ENCODE measurements at regions not wholly inside any gene's neighbourhood (a gene's known extent, or its start where the extent isn't known, plus 50 kb on each side); places are given as distances from the start of the nearest gene placed in this dataset.

DNA sequence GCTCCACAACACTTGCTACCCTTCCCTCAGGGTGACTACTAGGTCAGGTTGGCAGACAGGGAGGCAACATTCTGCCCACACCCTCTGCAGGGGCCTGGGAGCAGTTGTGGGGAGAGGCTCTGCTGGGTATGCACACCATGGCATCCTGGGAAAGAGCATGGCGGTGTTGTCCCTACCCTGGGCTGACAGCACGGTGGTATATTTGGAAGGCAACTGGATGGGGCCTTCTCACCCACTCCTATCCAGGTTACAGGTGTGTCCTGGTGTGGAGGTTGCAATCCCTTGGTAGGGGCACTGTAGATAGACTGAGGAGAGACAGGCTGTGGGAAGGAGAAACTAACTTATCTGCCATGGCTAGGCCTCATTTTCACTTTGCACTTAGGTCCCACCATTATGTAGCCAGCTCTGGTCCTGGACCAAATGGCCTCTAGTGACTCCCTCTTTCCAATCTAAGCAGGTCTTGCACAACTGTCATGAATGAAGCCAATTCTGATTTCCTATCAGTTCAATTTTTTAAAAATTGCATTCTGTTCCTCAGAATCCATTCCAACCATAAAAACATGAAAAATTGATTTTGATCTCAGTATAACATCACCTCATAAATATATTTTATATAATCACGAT is 54.0 kb upstream of the CD44 start:
- no peak overlapping the region for H3K14ac ChIP-seq (ENCODE audit: low read length)
- no peak for DNase-seq
- WGBS (ENCODE audit: extremely low coverage, insufficient coverage, insufficient read length), result 100% methylated on average over 1 of the region's 3 CpGs

DNA sequence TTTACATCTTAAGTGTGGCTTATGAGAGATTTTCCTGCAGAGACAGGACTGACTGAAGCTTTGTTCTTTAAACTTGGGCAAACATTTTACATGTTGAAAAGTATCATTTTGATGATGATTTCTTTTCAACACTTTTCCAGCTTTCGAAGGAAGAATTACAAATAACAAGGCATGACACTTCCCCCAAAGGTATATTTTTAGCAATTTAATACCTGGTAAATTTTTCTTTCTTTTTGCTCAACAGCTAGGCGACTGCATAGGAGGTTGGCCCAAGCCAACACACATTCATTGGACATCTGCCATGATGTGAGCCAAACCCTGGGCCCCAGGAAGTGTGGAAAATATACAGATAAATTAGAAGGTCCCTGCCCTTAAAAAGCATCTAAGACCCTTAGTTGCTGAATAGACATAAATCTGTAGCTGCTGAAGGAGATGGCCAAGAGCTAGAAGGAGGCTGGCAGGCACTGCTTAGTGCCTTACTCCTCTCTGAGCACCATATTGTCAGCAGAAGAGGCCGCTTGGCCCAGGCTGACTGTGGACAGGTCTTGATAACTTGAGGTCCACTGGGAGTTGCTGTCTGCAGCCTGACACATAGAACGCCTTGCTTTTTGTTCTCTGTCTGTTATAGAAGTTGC is 53.3 kb upstream of the CD44 start:
- Histone ChIP-seq H2BK12ac (ENCODE audit: low read length) (no peak overlapping the region), H3K18ac (ENCODE audit: low read length) (no peak overlapping the region), H2BK120ac (ENCODE audit: insufficient read depth, low read length, poor library complexity) (no peak overlapping the region), H3K9ac (ENCODE audit: low read length) (no peak overlapping the region), H3K36me3 (ENCODE audit: control insufficient read depth in 1 of 2, insufficient read depth in 2 of 2, low read length in 2 of 2) (no peaks in the 10 kb centered on the region), H3K27me3 (ENCODE audit: insufficient read depth, low read length) (no peaks in the 10 kb centered on the region), H4K91ac (ENCODE audit: low read depth, low read length) (no peak overlapping the region), H2BK5ac (ENCODE audit: low read depth, low read length, poor library complexity) (no peak overlapping the region), H2AFZ (ENCODE audit: insufficient read depth, low read length, poor library complexity) (no peak overlapping the region), H3K23ac (ENCODE audit: low read length) (no peak overlapping the region), H4K12ac (ENCODE audit: low read depth, low read length) (no peak overlapping the region), H3K79me1 (ENCODE audit: low read length) (no peaks in the 10 kb centered on the region), H4K8ac (ENCODE audit: low read depth, low read length) (no peak overlapping the region), H2AK5ac (ENCODE audit: low read length) (no peak overlapping the region), H3K4me3 (ENCODE audit: low read depth, low read length) (no peak overlapping the region), H3K9me3 (ENCODE audit: insufficient read depth, low read depth, low read length) (peaks cover 1% of the 10 kb centered on the region), H3K4me2 (ENCODE audit: low read length) (no peak overlapping the region), H3K4ac (ENCODE audit: low read depth, low read length) (no peak overlapping the region), H3K27ac (ENCODE audit: low read depth, low read length) (no peak overlapping the region), H3K14ac (ENCODE audit: low read length) (no peak overlapping the region), H3K4me1 (ENCODE audit: control insufficient read depth in 1 of 2, insufficient read depth in 2 of 2, low read length in 2 of 2) (peaks cover 4 to 9% of the 10 kb centered on the region in 2 experiments), H3K79me2 (ENCODE audit: control insufficient read depth, insufficient read depth, low read length, poor library complexity) (no peaks in the 10 kb centered on the region)
- WGBS (ENCODE audit: extremely low coverage, insufficient coverage, insufficient read length), result no CpG with 5 or more reads among the region's 4 CpGs
- no peak for DNase-seq

More for the DNA sequence above, 54.0 kb upstream of the CD44 start:
- H3K23ac ChIP-seq (ENCODE audit: low read length), result no peak overlapping the region
- no peak overlapping the region for H2AK5ac ChIP-seq (ENCODE audit: low read length)
- no peak overlapping the region for H3K9ac ChIP-seq (ENCODE audit: low read length)
- peaks cover 4 to 9% of the 10 kb centered on the region in 2 experiments for H3K4me1 ChIP-seq (ENCODE audit: control insufficient read depth in 1 of 2, insufficient read depth in 2 of 2, low read length in 2 of 2)
- no peak overlapping the region for H4K8ac ChIP-seq (ENCODE audit: low read depth, low read length)
- H3K36me3 ChIP-seq (ENCODE audit: control insufficient read depth in 1 of 2, insufficient read depth in 2 of 2, low read length in 2 of 2), result no peaks in the 10 kb centered on the region
- H3K18ac ChIP-seq (ENCODE audit: low read length), result no peak overlapping the region
- no peaks in the 10 kb centered on the region for H3K27me3 ChIP-seq (ENCODE audit: insufficient read depth, low read length)
- no peak overlapping the region for H2BK5ac ChIP-seq (ENCODE audit: low read depth, low read length, poor library complexity)
- H3K4me3 ChIP-seq (ENCODE audit: low read depth, low read length), result no peak overlapping the region
- no peaks in the 10 kb centered on the region for H3K79me1 ChIP-seq (ENCODE audit: low read length)
- H2BK12ac ChIP-seq (ENCODE audit: low read length), result no peak overlapping the region
- H4K91ac ChIP-seq (ENCODE audit: low read depth, low read length), result no peak overlapping the region
- no peak overlapping the region for H3K4ac ChIP-seq (ENCODE audit: low read depth, low read length)
- no peak overlapping the region for H4K12ac ChIP-seq (ENCODE audit: low read depth, low read length)
- H3K27ac ChIP-seq (ENCODE audit: low read depth, low read length), result no peak overlapping the region
- no peak overlapping the region for H2AFZ ChIP-seq (ENCODE audit: insufficient read depth, low read length, poor library complexity)
- peaks cover 1% of the 10 kb centered on the region for H3K9me3 ChIP-seq (ENCODE audit: insufficient read depth, low read depth, low read length)
- H3K4me2 ChIP-seq (ENCODE audit: low read length), result no peak overlapping the region
- no peaks in the 10 kb centered on the region for H3K79me2 ChIP-seq (ENCODE audit: control insufficient read depth, insufficient read depth, low read length, poor library complexity)
- no peak overlapping the region for H2BK120ac ChIP-seq (ENCODE audit: insufficient read depth, low read length, poor library complexity)

DNA sequence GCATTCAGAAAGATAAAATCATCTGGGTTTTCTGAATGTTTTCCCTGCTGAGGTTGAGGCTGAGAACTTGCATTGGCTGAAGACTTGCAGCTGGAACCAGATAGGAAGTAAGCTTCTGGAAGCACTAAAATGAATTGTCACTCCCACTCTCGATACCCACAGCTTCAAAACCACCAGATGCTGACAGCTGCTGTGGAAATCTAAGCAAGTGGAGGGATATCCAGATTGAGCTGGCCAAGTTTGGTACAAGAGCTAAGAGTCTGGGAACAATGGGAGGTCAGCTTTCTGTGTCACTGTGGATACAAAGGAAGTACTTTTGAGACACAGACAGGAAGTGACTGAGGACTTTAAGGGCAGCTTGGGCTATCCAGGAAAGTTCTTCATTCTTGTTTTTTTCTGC is 51.3 kb upstream of the CD44 start:
- Histone ChIP-seq H4K91ac (ENCODE audit: low read depth, low read length) (no peak overlapping the region), H3K4me3 (ENCODE audit: low read depth, low read length) (no peak overlapping the region)
- no CpG with 5 or more reads among the region's 1 CpG for WGBS (ENCODE audit: extremely low coverage, insufficient coverage, insufficient read length)

GRCh38 chr11:35088226-35088625 is 50.7 kb upstream of the CD44 start:
- H3K27me3 ChIP-seq (ENCODE audit: insufficient read depth, low read length), result no peaks in the 10 kb centered on the region
- H3K4me3 ChIP-seq (ENCODE audit: low read depth, low read length), result no peak overlapping the region
- no peak overlapping the region for H3K4me2 ChIP-seq (ENCODE audit: low read length)
- no peak overlapping the region for H3K23ac ChIP-seq (ENCODE audit: low read length)
- DNase-seq, result no peak
- H3K9me3 ChIP-seq (ENCODE audit: insufficient read depth, low read depth, low read length), result peaks cover 1% of the 10 kb centered on the region
- H3K27ac ChIP-seq (ENCODE audit: low read depth, low read length), result no peak overlapping the region
- H2BK120ac ChIP-seq (ENCODE audit: insufficient read depth, low read length, poor library complexity), result no peak overlapping the region
- no peak overlapping the region for H4K91ac ChIP-seq (ENCODE audit: low read depth, low read length)
- no CpG with 5 or more reads among the region's 2 CpGs for WGBS (ENCODE audit: extremely low coverage, insufficient coverage, insufficient read length)
- no peak overlapping the region for H3K14ac ChIP-seq (ENCODE audit: low read length)
- H3K79me1 ChIP-seq (ENCODE audit: low read length), result no peaks in the 10 kb centered on the region
- H2BK5ac ChIP-seq (ENCODE audit: low read depth, low read length, poor library complexity), result no peak overlapping the region
- no peak overlapping the region for H2AFZ ChIP-seq (ENCODE audit: insufficient read depth, low read length, poor library complexity)
- H2BK12ac ChIP-seq (ENCODE audit: low read length), result peak overlapping the region; percentile 12
- H4K8ac ChIP-seq (ENCODE audit: low read depth, low read length), result no peak overlapping the region
- no peaks in the 10 kb centered on the region for H3K79me2 ChIP-seq (ENCODE audit: control insufficient read depth, insufficient read depth, low read length, poor library complexity)
- H3K18ac ChIP-seq (ENCODE audit: low read length), result no peak overlapping the region
- no peak overlapping the region for H3K9ac ChIP-seq (ENCODE audit: low read length)
- no peak overlapping the region for H2AK5ac ChIP-seq (ENCODE audit: low read length)
- peaks cover 0 to 1% of the 10 kb centered on the region in 2 experiments for H3K4me1 ChIP-seq (ENCODE audit: control insufficient read depth in 1 of 2, insufficient read depth in 2 of 2, low read length in 2 of 2)
- H4K12ac ChIP-seq (ENCODE audit: low read depth, low read length), result no peak overlapping the region
- no peaks in the 10 kb centered on the region for H3K36me3 ChIP-seq (ENCODE audit: control insufficient read depth in 1 of 2, insufficient read depth in 2 of 2, low read length in 2 of 2)
- H3K4ac ChIP-seq (ENCODE audit: low read depth, low read length), result no peak overlapping the region

More for the DNA sequence above, 51.3 kb upstream of the CD44 start:
- H2BK12ac ChIP-seq (ENCODE audit: low read length), result no peak overlapping the region
- no peak overlapping the region for H3K18ac ChIP-seq (ENCODE audit: low read length)
- no peaks in the 10 kb centered on the region for H3K79me1 ChIP-seq (ENCODE audit: low read length)
- H2AK5ac ChIP-seq (ENCODE audit: low read length), result no peak overlapping the region
- no peak overlapping the region for H3K4ac ChIP-seq (ENCODE audit: low read depth, low read length)
- no peak overlapping the region for H3K9ac ChIP-seq (ENCODE audit: low read length)
- H3K23ac ChIP-seq (ENCODE audit: low read length), result no peak overlapping the region
- no peak for DNase-seq
- no peaks in the 10 kb centered on the region for H3K36me3 ChIP-seq (ENCODE audit: control insufficient read depth in 1 of 2, insufficient read depth in 2 of 2, low read length in 2 of 2)
- no peak overlapping the region for H4K8ac ChIP-seq (ENCODE audit: low read depth, low read length)
- no peak overlapping the region for H2AFZ ChIP-seq (ENCODE audit: insufficient read depth, low read length, poor library complexity)
- no peaks in the 10 kb centered on the region for H3K27me3 ChIP-seq (ENCODE audit: insufficient read depth, low read length)
- H2BK120ac ChIP-seq (ENCODE audit: insufficient read depth, low read length, poor library complexity), result no peak overlapping the region
- no peak overlapping the region for H4K12ac ChIP-seq (ENCODE audit: low read depth, low read length)
- no peaks in the 10 kb centered on the region for H3K79me2 ChIP-seq (ENCODE audit: control insufficient read depth, insufficient read depth, low read length, poor library complexity)
- no peak overlapping the region for H3K27ac ChIP-seq (ENCODE audit: low read depth, low read length)
- H3K14ac ChIP-seq (ENCODE audit: low read length), result no peak overlapping the region
- H2BK5ac ChIP-seq (ENCODE audit: low read depth, low read length, poor library complexity), result no peak overlapping the region
- H3K4me1 ChIP-seq (ENCODE audit: control insufficient read depth in 1 of 2, insufficient read depth in 2 of 2, low read length in 2 of 2), result peaks cover 0 to 4% of the 10 kb centered on the region in 2 experiments
- peaks cover 1% of the 10 kb centered on the region for H3K9me3 ChIP-seq (ENCODE audit: insufficient read depth, low read depth, low read length)
- no peak overlapping the region for H3K4me2 ChIP-seq (ENCODE audit: low read length)

Data from trophoblast cell (in vitro differentiated cells and primary cell).